ENCODE measurements at regions not wholly inside any gene's neighbourhood (a gene's known extent, or its start where the extent isn't known, plus 50 kb on each side); places are given as distances from the start of the nearest gene placed in this dataset.

GRCh38 chr1:190540366-190540765 lies 62.7 kb upstream of the BRINP3 start:
- DNase-seq, result no peak

DNA sequence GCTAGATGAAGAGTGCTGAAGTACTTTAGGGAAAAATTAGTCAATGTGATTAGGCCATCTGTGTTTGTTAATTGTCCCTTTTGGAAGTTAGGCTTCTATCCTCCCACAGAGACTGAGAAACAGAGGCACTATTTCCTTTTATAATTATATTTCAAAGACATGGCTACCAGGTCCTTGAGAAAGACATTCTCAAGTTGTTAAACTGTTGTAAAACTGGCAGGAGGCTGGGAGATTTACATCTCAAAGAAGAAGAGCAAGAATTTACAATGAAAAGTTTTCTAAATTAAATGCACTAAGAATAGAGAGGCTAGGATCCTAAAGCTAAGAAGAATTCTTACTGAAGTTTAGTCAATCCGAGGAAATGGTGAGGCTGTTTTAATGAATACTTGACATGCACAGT lies 74.0 kb upstream of the BRINP3 start:
- no peak for DNase-seq

DNA sequence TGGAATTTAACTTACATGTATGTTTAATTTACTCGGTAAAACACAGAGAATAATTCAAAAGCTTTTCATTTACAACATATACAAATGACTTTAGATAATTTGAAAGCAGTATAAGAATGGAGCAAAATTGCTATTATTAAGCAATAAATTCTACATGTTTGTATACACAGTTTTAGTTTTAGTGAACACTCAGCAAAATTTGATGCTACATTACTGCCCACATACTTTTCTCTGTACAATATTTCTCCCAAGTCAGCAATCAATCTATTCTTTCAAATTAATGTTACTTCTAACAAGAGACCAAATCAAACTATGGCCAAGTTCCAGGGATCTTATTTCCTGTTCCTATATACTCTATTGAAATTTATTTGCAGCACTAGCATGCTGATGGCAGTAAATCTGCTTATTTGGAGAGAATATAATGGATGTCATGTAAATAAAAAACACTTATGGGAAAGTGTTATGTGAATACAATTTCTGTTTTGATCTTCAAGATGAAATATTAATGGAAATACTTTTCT lies 82.6 kb upstream of the BRINP3 start:
- DNase-seq, result no peak

- no peak for DNase-seq
These were observed 85.6 kb upstream of the BRINP3 start for GRCh38 chr1:190563230-190563629.

DNA sequence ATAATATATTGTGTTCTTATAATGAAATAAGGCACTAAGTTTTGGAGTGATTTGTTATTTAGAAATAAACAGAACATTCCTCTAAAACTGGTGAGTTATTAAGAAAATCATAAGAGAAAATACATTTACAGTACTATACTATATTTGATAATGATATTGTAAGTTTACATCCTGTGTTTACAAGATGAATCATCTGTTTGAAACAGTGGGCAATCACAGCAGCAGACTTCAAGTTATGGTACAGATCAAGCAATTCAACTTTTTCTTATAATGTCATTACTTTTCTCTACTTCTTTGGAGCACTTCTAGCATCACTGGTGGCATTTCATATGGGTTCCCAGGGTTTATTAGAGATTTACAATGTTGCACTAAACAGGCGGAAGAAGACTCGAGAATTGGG lies 86.5 kb upstream of the BRINP3 start:
- DNase-seq, result no peak

DNA sequence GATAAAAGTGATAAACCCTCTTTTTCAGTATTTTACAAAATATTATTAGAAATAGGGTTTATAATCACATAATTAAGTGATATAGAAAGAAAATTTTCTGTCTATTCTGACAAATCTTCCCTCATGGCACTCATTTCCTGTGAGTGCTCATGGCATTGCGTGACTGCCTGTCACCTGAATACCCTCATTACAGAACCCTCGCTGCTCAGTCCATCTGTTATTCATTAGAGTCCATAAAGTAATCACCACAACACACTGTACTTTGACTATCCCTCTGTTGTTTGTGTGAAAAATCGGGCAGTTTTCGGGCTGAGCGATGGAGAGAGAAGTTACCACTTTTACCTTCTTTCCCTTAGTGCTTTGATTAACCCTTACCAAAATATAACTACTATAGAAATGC lies 100.4 kb upstream of the BRINP3 start:
- no peak for DNase-seq

DNA sequence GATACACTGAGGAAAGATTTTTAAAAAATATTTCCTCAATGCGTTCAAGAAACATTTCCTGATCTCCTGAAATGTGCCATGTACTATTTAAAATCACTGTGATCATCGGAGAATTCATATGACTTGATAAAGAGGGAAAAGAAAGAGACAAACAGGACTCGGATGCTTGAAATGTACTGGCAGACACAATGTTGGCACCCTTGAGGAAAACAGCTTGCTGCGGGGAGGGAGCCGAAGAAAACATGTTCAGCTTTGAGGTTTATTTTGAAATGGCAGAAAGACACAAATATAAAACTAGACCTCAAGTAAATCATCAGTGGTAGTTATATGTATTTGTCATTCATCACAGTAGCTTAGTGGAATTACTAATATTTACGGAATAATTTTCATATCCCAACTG lies 100.9 kb upstream of the BRINP3 start:
- no peak for DNase-seq

GRCh38 chr1:190579552-190580193 lies 102.0 kb upstream of the BRINP3 start:
- no peak for DNase-seq

- no peak for DNase-seq
These were observed 106.2 kb upstream of the BRINP3 start for GRCh38 chr1:190583862-190584261.

- DNase-seq, result no peak
These were observed 110.8 kb upstream of the BRINP3 start for GRCh38 chr1:190588424-190588823.

- no peak for DNase-seq
These were observed 117.8 kb upstream of the BRINP3 start for GRCh38 chr1:190595438-190595837.

DNA sequence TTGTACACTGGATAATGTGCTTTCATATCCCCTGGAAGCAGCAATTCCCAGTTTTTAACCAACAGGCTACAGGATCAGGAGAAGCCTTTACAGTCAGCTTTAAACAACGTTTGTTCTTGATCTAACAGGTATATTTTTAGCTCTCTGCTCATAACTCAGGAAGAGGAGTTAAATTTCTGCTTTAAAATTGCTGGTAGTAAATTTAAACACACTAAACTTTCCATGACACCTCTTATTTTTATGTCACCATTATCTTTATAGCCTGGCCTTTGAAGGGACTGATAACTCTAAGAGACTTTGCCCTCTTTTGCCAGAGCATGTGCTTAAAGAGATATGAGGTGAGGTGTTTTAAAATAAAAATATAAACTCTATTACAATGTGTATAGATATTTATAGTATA lies 119.6 kb upstream of the BRINP3 start:
- DNase-seq, result no peak

DNA sequence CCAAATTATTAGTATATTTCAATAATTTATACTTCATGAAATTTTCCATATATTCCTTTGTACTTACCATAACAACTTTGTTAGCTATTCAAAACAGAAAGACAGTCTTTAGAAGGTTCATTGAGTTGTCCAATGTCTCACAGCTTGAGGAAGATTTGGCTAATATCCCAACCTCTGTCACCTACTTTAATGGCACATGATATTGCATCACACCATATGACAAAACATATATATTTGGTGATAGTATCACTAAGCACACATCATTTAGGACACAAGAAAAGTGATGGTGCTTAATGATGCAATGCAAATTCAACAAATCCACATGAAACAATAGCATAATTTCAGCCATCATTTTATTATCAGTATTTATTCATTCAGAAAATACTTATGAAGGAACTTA lies 122.0 kb upstream of the BRINP3 start:
- DNase-seq, result no peak

- DNase-seq, result no peak
These were observed 124.7 kb upstream of the BRINP3 start for GRCh38 chr1:190602325-190602724.

GRCh38 chr1:190608282-190608681 lies 130.6 kb upstream of the BRINP3 start:
- DNase-seq, result no peak

- DNase-seq, result no peak
These were observed 138.2 kb upstream of the BRINP3 start for GRCh38 chr1:190615818-190616217.

DNA sequence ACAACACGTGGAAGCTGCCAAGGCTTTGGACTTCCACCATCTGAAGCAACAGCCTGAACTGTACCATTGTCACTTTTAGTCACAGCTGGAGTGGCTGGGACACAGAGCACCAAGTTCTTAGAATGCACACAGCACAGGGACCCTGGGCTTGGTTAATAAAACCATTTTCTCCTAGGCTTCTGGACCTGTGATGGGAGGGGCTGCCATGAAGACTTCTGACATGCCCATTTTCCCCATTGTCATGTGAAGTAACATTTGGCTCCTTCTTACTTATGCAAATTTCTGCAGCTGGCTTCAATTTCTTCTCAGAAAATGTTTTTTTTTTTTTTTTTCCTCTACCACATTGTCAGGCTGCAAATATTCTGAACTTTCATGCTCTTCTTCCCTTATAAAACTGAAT lies 138.6 kb upstream of the BRINP3 start:
- no peak for DNase-seq

DNA sequence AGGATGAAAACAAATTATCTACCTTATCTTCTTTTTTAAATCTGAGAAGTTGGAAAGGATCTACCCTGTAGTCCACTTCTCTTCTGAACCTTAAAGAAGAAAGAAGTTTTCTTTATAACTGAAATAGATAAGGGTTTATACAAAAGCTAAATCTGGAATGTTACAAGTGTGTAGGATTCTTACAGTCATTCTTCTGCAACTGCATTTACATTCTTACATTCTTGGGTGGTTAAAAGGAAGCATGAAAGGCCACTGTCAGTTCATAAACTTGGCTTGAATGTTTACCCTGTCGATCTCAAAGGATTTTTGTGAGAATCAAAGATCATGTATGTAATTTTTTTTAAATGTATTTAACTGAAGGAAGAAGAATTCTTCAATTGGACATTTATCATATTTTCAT lies 142.1 kb upstream of the BRINP3 start:
- no peak for DNase-seq

DNA sequence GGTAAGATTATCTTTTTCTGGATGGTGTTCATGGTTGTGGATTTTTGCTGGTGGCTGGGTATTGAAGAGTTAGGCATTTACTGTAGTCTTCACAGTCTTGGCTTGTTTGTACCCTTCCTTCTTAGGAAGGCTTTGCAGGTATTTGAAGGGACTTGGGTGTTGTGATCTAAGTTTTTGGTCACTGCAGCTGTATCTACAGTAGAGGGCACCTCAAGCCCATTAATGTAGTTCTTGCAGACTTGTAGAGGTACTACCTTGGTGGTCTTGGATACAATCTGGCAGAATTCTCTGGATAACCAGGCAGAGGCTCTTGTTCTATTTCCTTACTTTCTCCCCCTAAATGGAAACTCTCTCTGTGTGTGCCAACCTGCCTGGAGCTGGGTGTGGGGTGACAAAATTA lies 155.8 kb upstream of the BRINP3 start:
- DNase-seq, result no peak

DNA sequence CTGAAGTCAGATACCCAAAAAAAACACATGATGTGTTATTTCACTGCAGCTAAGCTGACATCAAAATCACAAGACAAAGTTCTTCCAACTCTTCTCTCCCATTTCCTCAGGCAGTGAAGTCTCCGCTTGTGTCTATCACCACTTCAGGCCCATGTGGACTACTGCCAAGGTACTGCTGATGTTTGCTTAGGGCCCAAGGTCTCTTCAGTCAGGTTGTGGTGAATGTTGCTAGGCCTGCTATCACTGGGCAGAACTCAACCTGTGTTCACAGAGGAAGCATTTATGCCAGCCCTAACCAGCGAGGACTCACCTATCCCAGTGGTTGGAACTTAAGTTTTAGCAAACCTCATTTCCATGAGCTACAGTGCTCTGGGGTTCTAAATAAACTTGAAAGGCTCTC lies 156.5 kb upstream of the BRINP3 start:
- DNase-seq, result no peak

GRCh38 chr1:190649553-190649952 lies 171.9 kb upstream of the BRINP3 start:
- DNase-seq, result no peak

GRCh38 chr1:190658907-190659306 lies 181.2 kb upstream of the BRINP3 start:
- no peak for DNase-seq

GRCh38 chr1:190663962-190664361 lies 186.3 kb upstream of the BRINP3 start:
- no peak for DNase-seq

DNA sequence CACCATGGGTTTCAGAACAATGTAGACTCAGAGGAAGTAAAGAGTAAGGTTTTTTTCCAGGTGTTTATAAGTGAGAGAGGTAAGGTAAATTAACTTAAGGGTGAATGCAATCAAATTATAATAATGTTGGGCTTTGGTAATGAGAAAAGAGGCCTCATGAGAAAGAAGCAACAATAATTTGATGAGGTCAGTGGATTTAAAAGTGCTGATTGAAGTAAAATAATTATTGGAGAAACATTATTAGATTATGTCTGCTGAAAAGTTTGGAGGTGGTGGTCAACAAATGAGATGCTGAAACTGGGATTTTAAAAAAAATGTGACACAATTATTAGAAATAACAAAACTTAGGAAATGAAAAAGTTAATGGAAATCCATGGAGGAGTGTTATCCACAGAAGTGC lies 187.4 kb upstream of the BRINP3 start:
- DNase-seq, result no peak

- DNase-seq, result no peak
These were observed 190.2 kb upstream of the BRINP3 start for GRCh38 chr1:190667914-190668313.

- no peak for DNase-seq
These were observed 201.4 kb upstream of the BRINP3 start for GRCh38 chr1:190679044-190679443.

Measured in suppressor macrophage treated with lipopolysaccharide for 1 hour (primary cell).